SIG-M5 treated with dmso at 0.1 percent for 504 hours (cell line): ENCODE measurements at regions not wholly inside any gene's neighbourhood (a gene's known extent, or its start where the extent isn't known, plus 50 kb on each side); places are given as distances from the start of the nearest gene placed in this dataset.
"Not testable (repeated sequence)": the region's sequence is repeated elsewhere in the genome, so short reads cannot be mapped to it uniquely, and the experiment has no call there.

Source experiments
- DNase-seq: peaks from one replicate; lab custom pipeline; 2025; ENCODE audit not compliant: unreplicated experiment; lab: John Stamatoyannopoulos, UW

DNA sequence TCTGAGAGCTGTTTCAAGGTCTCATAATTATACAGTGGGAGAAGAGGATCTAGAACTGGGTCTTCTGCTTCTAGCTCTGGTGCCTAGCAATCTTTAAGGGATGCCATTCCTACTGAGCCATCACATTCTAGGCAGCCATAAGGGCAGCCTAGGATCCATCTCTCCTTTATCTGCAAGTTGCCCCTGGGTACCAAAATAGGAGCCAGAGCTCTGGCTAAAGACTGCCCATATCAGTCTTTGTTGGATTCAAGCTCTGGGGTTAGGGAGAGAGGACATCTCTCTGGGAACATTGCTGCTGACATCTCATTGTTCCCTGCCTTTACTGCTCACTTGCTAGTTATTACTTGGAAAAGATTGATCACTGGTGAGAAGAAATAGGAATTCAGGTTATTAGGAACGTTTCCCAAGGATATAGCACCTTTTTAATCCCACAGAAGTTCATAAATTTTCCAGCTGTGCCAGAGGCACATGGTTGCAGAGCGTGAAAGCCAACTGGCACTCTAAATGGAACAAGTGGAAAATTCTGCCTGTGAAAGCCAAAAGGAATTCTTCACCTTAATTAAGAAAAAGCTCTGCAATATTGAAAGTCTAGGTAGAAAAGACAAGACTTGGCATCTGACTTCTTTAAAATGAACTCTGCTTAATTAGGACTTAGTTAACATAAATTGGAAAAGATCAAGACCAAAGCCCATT, 102.2 kb downstream of the CDC42EP3 start:
- no peak for DNase-seq

DNA sequence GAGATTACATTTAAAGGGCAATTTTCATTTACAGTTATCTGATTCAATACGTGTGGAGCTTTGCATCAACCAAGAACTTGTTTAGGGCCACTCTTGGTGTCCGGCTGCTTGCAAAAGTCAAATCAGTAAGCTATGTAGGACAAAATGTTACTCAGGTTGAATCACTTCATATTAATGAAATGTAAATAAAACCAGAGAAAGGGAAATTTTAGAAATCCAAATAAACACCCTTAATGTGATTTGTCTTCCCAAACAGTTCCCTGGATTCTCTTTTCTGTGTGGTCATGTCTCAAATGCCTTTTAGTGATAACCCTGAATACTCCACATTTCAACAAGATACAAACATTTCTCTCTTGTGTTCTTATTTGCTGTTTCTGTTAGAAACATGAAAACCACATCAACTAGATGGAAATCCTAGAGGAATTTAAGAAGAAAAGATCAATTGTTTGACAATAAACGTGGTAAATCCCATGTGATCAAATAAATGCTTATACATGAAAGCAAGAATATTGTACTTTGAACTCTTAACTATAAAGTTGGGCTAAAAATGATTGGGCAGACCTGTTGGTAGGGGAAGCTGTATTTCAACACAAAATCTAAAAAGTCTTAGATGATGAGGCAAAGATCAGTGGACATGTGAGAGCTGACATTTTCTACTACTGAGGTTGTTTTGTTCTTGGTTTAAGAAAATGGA, 101.3 kb downstream of the CDC42EP3 start:
- DNase-seq: no peak

DNA sequence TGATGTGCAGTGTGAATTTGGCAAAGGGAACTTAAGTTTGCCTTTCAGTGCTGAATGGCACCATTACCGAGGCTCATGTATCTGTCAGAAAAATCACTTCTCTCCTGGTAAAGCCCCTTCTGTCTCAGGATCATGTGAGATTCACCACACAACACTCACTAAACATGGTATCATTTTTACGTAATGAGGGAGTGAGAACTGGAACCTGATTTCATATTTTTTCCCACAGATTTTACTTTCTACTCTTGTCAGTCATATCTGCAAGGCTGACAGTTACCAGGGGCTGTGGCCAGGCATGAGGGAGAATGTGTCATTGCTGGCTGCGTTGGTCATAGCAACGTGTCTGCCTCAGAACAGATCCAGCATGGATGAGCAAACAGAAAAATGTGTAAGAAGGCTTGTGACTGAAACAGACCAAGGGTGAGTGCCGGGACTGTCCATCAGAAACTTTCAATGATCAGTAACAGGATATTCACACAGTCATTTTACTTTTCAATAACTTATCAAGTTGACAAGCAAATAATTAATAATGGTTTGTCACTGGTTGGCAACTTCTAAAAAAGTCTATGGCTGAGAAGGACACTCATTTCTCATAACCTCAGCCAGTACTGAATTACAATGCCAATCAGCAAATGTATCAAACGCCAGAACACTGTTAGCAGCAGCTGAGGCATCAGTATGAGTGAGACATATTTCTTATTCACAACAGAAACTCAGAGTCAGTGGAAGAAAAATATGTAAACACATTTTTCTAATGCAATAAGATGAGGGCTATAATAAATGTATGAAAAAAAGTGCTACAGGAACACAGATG, 100.5 kb downstream of the CDC42EP3 start:
- DNase-seq: no peak

DNA sequence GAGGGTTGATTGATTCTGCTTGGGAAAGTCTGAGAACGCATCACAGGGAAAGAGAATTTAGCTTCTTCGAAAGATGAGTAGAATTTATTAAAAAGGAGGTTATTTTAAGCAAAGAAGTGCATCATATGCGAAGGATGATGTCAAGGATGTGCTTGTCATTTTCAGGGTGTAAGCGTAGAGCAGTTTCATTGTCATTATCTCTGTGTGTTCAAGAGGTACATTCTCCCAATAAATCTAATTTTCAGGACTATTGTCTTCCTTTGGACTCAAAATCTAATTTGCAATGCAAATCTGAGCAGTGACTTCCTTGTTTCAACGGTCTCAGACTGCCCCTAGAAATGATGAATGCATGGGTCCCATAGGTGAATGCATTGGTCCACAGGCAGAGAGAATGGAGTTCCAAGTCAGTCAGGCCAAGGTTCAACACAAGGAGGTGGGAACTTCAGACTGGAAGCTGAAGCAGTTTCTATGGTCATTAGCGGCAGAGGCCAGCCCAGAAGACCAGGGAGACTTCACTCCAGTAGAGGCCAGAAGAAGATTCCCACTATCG, 99.8 kb downstream of the CDC42EP3 start:
- DNase-seq: no peak

DNA sequence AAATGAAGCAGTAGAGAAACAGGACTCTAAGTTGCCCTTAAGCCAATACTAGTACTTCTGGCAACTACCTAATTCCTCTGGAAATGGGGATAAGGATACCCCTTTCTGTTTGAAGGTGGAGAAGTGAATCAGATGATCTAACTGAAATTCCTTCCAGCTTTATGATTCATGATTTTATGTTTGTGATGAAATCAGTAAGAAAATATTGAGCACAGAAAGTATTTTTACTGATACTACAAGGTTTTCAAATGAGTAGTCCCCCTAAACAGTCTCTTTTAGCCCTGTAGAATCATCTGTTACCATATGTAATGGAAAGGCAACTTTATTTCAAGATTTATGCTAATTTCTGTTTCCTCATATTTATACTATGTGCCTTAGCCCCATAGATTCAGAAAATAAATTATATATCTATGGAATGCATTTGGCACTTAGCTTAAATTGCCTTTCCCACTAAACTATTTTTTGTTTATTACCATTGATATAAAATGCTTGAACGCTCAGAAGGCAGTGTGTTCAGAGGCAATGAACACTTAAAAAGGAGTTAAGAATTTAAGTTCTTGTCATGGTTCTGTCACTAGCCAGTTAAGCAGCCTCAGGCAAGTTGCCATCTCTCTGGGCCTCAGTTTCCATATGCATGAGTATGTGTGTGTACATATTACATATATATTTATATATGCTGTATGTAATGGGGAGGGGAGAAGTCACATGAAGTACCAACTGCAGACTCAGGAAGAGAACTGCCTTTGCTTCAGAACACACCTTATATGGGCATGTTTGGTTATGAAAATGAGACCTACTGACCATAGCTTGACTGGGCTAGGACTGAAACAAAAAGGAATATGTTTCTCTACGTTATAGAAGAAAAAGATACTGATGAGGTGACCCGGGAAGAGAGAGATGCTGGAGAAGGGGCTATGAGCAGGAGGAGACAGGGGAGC, 97.7 kb downstream of the CDC42EP3 start:
- no peak for DNase-seq

DNA sequence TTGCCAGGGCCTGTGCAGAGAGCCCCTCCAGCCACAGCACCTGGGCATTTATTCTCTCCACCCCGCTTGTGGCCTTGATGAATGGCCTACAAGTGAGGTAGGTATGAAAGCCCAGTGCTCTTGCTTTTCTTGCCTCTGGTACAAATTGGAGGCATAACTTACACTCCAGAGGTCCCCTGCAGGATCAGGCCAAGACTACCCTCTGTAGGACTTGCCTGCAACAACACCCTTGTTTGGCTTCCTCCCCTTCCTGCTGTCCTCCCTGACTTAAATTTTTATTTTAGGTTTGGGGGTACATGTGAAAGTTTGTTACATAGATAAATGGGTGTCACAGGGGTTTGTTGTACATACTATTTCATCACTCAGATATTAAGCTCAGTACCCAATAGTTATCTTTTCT, 95.7 kb downstream of the CDC42EP3 start:
- DNase-seq: no peak

DNA sequence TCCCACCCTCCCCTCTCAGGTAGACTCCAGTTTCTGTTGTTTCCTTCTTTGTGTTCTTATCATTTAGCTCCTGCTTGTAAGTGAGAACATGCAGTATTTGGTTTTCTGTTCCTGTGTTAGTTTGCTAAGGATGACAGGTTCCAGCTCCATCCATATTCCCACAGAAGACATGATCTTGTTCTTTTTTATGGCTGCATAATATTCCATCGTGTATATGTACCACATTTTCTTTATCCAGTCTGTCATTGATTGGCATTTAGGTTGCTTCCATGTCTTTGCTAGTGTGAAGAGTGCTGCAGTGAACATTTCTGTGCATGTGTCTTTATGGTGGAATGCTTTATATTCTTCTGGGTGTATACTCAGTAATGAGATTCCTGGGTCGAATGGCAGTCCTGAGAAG, 95.2 kb downstream of the CDC42EP3 start:
- not testable (repeated sequence) for DNase-seq

DNA sequence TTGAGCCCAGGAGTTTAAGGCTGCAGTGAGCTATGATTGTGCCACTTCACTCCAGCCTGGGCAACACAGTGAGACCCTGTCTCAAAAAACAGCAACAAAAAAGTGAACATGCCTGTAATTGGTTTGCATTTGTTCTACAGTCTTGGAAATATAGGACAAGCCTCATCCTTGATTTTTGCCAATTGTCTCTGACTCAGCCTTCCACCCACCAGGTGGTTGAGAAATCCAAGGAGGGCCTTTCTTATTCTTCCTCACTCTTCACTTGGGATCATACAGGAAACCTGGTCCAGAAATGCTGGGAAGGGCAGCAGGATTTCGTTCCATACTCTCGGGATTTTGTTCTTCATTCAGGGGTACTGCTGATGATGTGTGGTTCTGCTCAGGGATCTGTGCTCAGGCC, 94.6 kb downstream of the CDC42EP3 start:
- no peak for DNase-seq

DNA sequence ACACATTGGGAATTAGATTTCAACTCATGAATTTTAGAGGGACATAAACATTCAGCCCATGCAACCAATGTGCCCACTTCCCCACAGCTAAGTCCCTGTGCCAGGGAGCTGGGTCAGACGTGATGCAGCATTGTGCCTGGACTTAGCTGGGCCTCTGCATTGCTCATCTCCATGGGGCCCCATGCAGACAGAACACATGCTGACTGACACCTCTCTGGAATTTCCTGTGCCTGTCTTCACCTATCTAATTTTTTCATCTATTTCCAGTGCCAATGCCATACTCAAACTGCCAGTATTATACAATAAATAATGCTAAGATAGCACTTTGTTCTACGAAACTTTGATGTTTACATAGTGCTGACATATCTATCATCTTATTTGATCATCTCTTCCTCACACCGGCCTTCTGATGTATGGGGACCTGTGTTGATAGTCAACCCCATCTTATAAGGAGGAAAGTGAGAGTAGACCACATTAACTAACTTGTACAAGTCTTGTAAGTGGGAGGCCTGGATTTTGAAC, 92.2 kb downstream of the CDC42EP3 start:
- no peak for DNase-seq

DNA sequence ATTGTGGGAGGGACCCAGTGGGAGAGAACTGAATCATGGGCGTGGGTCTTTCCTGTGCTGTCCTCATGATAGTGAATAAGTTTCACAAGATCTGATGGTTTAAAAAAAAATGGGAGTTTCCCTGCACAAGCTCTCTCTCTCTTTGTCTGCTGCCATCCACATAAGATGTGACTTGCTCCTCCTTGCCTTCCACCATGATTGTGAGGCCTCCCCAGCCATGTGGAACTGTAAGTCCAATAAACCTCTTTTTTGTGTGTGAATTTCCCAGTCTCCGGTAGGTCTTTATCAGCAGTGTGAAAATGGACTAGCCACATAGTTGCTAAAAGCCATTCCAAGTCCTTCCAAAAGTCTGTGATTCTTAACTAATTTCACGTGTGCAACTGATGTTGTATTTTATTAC, 91.5 kb downstream of the CDC42EP3 start:
- not testable (repeated sequence) for DNase-seq

DNA sequence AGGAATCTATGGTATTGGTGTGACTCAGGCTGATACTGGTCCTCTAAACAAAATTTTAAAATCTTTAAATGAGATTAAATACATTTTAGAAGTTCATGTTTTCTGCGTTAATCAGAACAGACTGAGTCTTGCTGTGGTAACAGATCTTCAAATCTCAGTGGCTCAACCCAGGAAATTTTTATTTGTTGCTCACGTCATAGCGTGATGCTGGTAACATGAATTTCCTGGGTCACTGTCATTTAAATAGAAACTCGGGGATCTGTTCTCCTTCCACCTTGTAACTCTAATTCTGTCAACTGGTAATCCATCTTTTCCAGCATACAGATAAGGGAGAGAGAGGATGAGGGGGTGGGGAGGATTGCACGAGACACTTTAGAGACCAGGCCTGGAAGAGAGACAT, 90.0 kb downstream of the CDC42EP3 start:
- DNase-seq: no peak

DNA sequence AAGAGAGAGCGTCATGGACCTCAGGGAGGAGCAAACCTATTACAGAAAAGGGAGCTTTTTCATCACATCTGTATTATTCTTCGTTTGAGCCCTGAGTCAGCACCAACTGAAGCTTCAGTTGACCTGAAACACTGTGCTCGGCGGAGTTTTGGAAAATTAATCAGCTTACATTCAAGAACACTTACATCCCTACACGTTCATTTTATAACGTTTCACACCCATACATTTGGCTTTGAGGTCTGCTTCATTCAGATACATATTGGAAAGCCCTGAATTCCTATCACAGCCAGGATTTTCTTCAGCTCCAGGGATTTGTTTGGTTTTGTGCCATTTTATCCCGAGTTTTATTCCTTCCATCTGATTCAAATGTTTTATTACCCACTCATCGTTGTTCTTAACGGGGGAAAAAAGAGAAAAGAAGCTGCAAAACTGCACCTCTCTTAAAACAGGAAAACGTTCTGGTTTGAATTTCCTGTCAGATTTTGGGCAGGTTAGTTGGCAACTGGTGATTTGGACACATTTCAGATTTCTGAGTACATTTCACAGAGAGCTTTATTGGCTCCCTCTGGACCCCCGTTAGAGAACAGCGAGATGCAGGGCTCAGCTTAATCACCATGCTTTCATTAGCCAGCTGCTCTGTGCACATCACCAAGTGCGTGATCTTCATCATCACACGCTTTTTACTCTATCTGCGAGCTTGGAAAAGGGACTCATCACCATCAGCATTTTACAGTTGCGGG, 88.8 kb downstream of the CDC42EP3 start:
- no peak for DNase-seq

DNA sequence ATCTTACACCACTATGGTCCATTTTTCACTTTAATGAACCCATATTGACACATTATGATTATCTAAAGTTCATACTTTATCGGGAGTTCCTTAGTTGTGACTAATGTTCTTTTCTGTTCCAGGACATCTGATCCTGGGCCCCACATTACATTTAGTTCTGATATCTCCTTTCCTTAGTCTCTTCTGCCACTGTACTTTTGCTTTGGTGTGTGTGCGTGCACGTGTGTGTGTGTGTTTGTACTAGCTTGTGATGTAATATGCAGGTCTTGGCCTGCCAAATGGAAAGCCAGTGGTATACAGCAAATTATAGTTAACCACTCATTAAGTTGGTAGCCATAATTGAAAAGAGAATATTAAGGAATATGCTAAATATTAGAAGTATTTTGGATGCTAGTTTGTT, 88.0 kb downstream of the CDC42EP3 start:
- DNase-seq: no peak

DNA sequence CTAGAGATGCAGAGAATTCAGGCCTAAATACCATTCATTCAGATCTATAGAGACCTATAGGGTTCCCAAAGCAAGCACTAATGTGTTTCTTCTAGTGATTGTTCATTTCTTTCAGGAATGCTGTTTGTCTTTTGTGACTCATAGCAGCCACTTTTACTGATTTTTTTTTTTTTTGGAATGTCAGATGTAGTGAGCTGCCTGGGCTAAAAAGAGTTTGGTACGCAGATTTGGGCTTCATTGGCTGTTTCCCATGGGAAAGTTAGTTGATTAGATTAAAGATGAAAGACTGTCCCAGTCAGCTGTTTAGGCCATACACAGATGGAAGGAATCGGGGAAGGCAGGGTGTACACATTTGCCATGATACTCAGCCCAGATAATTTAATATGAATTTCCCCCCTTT, 87.6 kb downstream of the CDC42EP3 start:
- no peak for DNase-seq

DNA sequence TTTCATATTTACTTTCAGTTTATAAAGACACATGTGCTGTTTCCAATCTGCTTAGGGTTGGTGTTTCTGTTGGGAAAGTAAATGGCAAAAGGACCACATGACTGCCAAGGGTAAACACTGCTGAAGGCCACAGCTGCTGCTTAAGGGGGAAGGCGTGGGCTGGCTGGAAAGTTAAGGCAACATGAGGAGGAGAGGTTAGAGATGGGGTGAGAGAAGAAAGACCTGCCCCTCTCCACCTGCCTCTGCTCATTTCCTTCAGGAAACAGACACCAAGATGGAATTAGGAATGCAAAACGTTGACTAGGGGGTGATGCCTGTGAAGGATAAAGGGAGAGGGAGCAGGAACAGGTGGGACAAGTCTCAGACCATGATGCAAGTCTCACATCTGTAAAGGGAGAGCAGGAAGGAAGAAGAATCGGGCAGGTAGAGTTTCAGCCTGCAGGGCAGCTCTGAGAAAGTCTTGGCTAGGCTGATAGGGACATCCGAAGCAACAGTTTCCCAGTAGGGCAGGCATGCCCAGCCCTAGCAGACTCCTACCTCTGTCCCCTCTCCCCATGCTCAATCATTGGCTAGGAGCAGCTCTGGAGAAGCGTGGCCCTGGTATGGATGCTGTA, 86.0 kb downstream of the CDC42EP3 start:
- DNase-seq: no peak

DNA sequence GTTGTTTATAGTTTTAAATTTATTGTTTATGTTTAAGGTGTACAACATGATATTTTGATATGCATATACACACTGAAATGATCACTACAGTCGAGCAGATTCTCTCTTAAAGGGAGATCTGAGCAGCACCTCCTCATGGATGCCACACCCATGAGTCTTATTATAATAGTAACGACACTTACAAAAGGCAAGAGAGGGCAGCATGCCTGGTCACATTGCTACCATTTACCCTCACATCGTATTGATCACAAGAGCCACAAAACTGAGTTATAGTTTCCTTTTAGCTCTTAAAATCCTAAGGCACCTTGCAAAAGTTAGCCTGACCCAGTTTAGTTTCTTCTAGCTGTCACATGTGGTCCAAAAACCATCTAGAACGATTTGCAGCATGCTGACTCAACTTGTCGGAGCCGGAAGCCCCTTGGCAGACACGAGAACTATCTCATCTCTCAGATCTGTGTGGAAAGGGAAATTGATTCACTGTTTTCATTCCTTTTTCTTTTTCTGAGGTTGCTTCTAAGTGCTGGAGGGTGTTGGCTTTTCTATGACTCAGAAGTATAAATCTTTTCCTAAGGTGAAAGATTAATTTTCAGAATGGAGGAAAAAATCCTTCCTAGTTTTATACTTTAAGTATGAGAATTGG, 85.3 kb downstream of the CDC42EP3 start:
- DNase-seq: no peak

DNA sequence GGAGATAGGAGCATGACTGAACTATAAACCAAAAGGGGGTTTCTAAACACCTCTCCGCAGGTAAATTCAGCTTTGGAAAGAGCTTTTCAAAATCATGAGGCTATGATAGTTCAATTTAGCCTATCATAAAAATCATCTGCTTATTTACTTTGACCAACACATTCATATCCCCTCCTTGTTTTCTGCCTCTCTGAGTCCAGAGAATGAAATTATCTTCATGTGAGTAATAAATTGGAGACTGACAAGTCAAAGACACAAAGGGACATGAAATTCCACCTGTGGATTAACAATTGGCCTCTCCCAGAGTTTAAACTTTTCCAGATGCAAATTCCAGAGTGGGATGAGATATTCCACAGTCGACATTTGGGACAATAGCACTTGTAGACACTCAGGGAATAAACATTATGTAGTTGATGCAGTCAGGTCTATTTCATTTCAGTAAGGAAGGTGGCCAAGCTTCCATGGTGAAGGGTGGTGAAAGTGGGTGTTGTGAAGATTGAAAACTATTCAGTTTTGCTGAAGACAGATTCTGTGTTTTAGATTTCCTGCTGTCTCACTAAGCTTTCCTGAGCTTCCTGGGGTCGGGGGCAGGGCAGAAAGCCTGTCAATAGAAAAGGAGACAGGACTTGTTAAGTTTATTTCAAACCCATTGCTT, 84.7 kb downstream of the CDC42EP3 start:
- no peak for DNase-seq

DNA sequence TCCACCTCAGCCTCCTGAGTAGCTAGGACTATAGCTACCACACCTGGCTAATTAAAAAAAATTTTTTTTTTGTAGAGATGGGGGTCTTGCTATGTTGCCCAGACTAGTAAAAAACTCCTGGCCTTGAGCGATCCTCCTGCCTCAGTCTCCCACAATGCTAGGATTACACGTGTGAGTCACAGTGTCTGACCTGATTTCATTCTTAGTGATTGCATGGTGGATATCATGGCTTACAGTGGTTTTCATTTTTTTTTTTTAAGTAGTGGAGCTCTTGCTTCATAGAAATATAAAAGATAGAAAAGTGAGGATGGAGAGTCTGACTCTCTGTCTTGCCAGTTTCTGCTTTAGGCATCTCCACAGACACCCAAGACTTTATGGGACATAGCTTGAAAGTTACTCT, 83.6 kb downstream of the CDC42EP3 start:
- no peak for DNase-seq
